Right lobe of liver (tissue), 6 donors: ENCODE measurements at regions not wholly inside any gene's neighbourhood (a gene's known extent, or its start where the extent isn't known, plus 50 kb on each side); places are given as distances from the start of the nearest gene placed in this dataset.
"Not testable (repeated sequence)": the region's sequence is repeated elsewhere in the genome, so short reads cannot be mapped to it uniquely, and the experiment has no call there.

Experiments
- ATAC-seq, 4 donors: fragments of 200-7000 bp; cut with Tn5 transposase; one replicate each; pipeline ENCODE4 v1.9.1; 2020; ENCODE audit warnings: mild to moderate bottlenecking in 4 of 4, moderate library complexity in 4 of 4
- DNase-seq, 3 donors: peaks; one replicate each; pipeline ENCODE4 v3.0.0-alpha.2; 2020
- H3K27ac ChIP-seq, 3 donors: fragments of 200-600 bp; one replicate each; pipeline ENCODE4 v1.8.0; 2022
- H3K27me3 ChIP-seq, 2 donors: fragments of 200-600 bp; one replicate each; pipeline ENCODE4 v1.8.0; 2022
- H3K36me3 ChIP-seq, 4 donors: fragments of 200-600 bp; sonication (generic) in 1 of 4; one replicate each; pipeline versions ENCODE4 v1.5.1 to v1.8.0; 2017 to 2022; ENCODE audit warnings: control low read depth in 1 of 4
- H3K4me1 ChIP-seq, 4 donors: fragments of 200-600 bp; sonication (generic) in 1 of 4; one replicate each; pipeline versions ENCODE4 v1.5.1 to v1.8.0; 2017 to 2022; ENCODE audit warnings: control low read depth in 1 of 4
- H3K4me3 ChIP-seq, 3 donors: fragments of 200-600 bp; one replicate each; pipeline ENCODE4 v1.8.0; 2022
- H3K9me3 ChIP-seq, 4 donors: fragments of 200-600 bp; sonication (generic) in 1 of 4; one replicate each; pipeline versions ENCODE4 v1.5.1 to v1.8.0; 2017 to 2022; ENCODE audit warnings: control low read depth in 1 of 4
- CTCF ChIP-seq, 4 donors: fragments of 200-600 bp in 3 of 4; fragments of 450-650 bp in 1 of 4; IDR thresholded peaks; one replicate each; pipeline versions ENCODE4 v1.5.1 to v1.8.0; 2016 to 2022; ENCODE audit warnings: antibody characterized with exemption in 4 of 4, mild to moderate bottlenecking in 2 of 4
- POLR2A ChIP-seq: fragments of 450-650 bp; IDR thresholded peaks from one replicate; pipeline ENCODE4 v1.6.1; 2017; ENCODE audit warnings: antibody characterized with exemption, mild to moderate bottlenecking
- WGBS: methylation state at CpG from one replicate; pipeline ENCODE4 v1.1.6; 2018; ENCODE audit warnings: low coverage, low lambda C conversion rate; ENCODE audit not compliant: insufficient coverage; ENCODE audit errors: missing lambda C conversion rate; 5-methylcytosine and 5-hydroxymethylcytosine counted together
- intact Hi-C, 2 donors: fragments of 100-400 bp; cut with DNase I; formaldehyde crosslinking; loops; one replicate each; pipeline versions ENCODE4 v1.11.2 to v1.14.1; 2022
- donor health status: DM: no; HTN: yes; CAD: no.
- donor health status: DM: no; HTN: no; CAD: no.
- donor health status: DM: no; HTN: no; CAD: no.
- donor health status: DM: no; HTN: yes; CAD: no.
- donor health status: DM: no; HTN: yes; CAD: no.

- Histone ChIP-seq H3K27ac (no peak overlapping the region), H3K27me3 (no peaks in the 10 kb centered on the region), H3K36me3 (no peaks in the 10 kb centered on the region), H3K4me3 (no peak overlapping the region), H3K4me1 (no peaks in the 10 kb centered on the region), H3K9me3 (no peaks in the 10 kb centered on the region)
- no peak for DNase-seq
- intact Hi-C loops = no loop called here
- no peak for TF ChIP-seq CTCF (IDR thresholded peaks at IDR 0.05)
- no peak for TF ChIP-seq POLR2A
- ATAC-seq = no peak
- 43% methylated on average over 1 of the region's 1 CpG for WGBS
Measured at GRCh38 chr3:26292780-26293179, 329.8 kb upstream of the LRRC3B start.

GRCh38 chr3:26293329-26293844 is 329.2 kb upstream of the LRRC3B start:
- H3K27me3 ChIP-seq = no peaks in the 10 kb centered on the region
- no peaks in the 10 kb centered on the region for H3K9me3 ChIP-seq
- ATAC-seq = no peak
- no peak overlapping the region for H3K27ac ChIP-seq
- DNase-seq = no peak
- H3K4me1 ChIP-seq = no peaks in the 10 kb centered on the region
- intact Hi-C loops = no loop called here
- TF ChIP-seq CTCF (IDR thresholded peaks at IDR 0.05) = no peak
- no peak for TF ChIP-seq POLR2A
- H3K36me3 ChIP-seq = no peaks in the 10 kb centered on the region
- H3K4me3 ChIP-seq = no peak overlapping the region

GRCh38 chr3:26307192-26307591 is 315.4 kb upstream of the LRRC3B start:
- 64% methylated on average over 5 of the region's 5 CpGs for WGBS
- Histone ChIP-seq H3K27ac (no peak overlapping the region), H3K27me3 (no peaks in the 10 kb centered on the region), H3K36me3 (no peaks in the 10 kb centered on the region), H3K9me3 (no peaks in the 10 kb centered on the region), H3K4me3 (no peak overlapping the region), H3K4me1 (no peaks in the 10 kb centered on the region)
- intact Hi-C loops = no loop called here
- DNase-seq (no peak), ATAC-seq (no peak)
- TF ChIP-seq POLR2A (no peak), CTCF (IDR thresholded peaks at IDR 0.05) (no peak)

- TF ChIP-seq POLR2A (no peak), CTCF (IDR thresholded peaks at IDR 0.05) (no peak)
- H3K4me1 ChIP-seq = no peaks in the 10 kb centered on the region
- H3K27ac ChIP-seq = no peak overlapping the region
- intact Hi-C loops = no loop called here
- no peak overlapping the region for H3K4me3 ChIP-seq
- H3K9me3 ChIP-seq = no peaks in the 10 kb centered on the region
- no peak for ATAC-seq
- DNase-seq = no peak
- no peaks in the 10 kb centered on the region for H3K36me3 ChIP-seq
- no peaks in the 10 kb centered on the region for H3K27me3 ChIP-seq
- 38% methylated on average over 3 of the region's 3 CpGs for WGBS
Measured at GRCh38 chr3:26307787-26308186, 314.8 kb upstream of the LRRC3B start.

GRCh38 chr3:26308454-26308853 is 314.1 kb upstream of the LRRC3B start:
- Histone ChIP-seq H3K4me3 (no peak overlapping the region), H3K27ac (no peak overlapping the region), H3K9me3 (no peaks in the 10 kb centered on the region), H3K36me3 (no peaks in the 10 kb centered on the region), H3K4me1 (no peaks in the 10 kb centered on the region), H3K27me3 (no peaks in the 10 kb centered on the region)
- TF ChIP-seq POLR2A (no peak), CTCF (IDR thresholded peaks at IDR 0.05) (no peak)
- ATAC-seq (no peak), DNase-seq (no peak)
- 51% methylated on average over 3 of the region's 3 CpGs for WGBS
- intact Hi-C loops = no loop called here

DNA sequence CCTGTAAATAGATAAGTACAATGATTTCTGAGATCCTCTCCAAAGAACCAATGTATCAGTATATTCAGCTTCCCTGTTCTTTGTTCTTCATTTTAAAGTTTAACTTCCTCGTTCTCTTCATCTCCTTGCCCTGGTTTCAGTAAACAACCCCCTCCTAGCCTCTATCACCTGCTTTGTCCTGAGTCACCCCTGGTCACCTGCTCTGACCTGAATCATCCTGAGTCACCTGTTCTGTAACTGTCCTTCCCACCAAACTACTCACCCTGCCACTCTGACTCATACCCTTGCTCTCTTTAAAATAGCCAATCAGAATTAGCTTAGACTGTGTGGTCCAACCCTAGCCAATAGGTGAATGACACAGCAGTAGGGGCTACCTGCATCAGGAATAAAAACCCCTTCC is 313.0 kb upstream of the LRRC3B start:
- H3K4me1 ChIP-seq, ATAC-seq, DNase-seq, intact Hi-C loops, H3K9me3 ChIP-seq, H3K36me3 ChIP-seq, H3K27me3 ChIP-seq, H3K4me3 ChIP-seq, H3K27ac ChIP-seq: not testable (repeated sequence)
- 47% methylated on average over 1 of the region's 1 CpG for WGBS
